ENCODE measurements at regions not wholly inside any gene's neighbourhood (a gene's known extent, or its start where the extent isn't known, plus 50 kb on each side); places are given as distances from the start of the nearest gene placed in this dataset.

GRCh38 chr22:48257685-48258055, 1495.2 kb downstream of the TBC1D22A start:
- intact Hi-C loops (cut with DNase I), result loop anchor here in 1 of 10 donors (10.0 kb wide), 1 partner anchor 63 kb away; no protein-coding TSS in a partner anchor
- Histone ChIP-seq H3K36me3 (no peaks in the 10 kb centered on the region), H3K4me3 (no peak overlapping the region), H3K9me3 (no peaks in the 10 kb centered on the region), H3K27ac (no peak overlapping the region), H3K27me3 (peaks cover 0 to 34% (median 4%) of the 10 kb centered on the region in 9 donors), H3K4me1 (no peaks in the 10 kb centered on the region)
- no peak for TF ChIP-seq POLR2A (IDR thresholded peaks at IDR 0.05)
- TF ChIP-seq CTCF (IDR thresholded peaks at IDR 0.05), result no peak
- 59 to 62% (median 60%) methylated on average over 7 of the region's 7 CpGs for WGBS, 4 donors
- ATAC-seq (no peak), DNase-seq (no peak)

- WGBS, 4 donors, result 68 to 80% (median 73%) methylated on average over 14 to 21 of the region's 21 CpGs
- H3K36me3 ChIP-seq, result no peaks in the 10 kb centered on the region
- H3K4me1 ChIP-seq, result no peaks in the 10 kb centered on the region
- no peak for DNase-seq
- intact Hi-C loops (cut with DNase I), result loop anchor here in 1 of 10 donors (10.0 kb wide), 1 partner anchor 62 kb away; no protein-coding TSS in a partner anchor
- no peak overlapping the region for H3K27ac ChIP-seq
- H3K27me3 ChIP-seq, result peaks cover 0 to 33% (median 4%) of the 10 kb centered on the region in 9 donors
- TF ChIP-seq CTCF (IDR thresholded peaks at IDR 0.05), result no peak
- TF ChIP-seq POLR2A (IDR thresholded peaks at IDR 0.05), result no peak
- no peak for ATAC-seq
- H3K4me3 ChIP-seq, result no peak overlapping the region
- H3K9me3 ChIP-seq, result no peaks in the 10 kb centered on the region
These were observed 1494.6 kb downstream of the TBC1D22A start for GRCh38 chr22:48256776-48257684.

- no peak for DNase-seq
- no peak overlapping the region for H3K4me3 ChIP-seq
- no peak overlapping the region for H3K27ac ChIP-seq
- no peak for ATAC-seq
- WGBS, 4 donors, result 56 to 61% (median 57%) methylated on average over 16 to 17 of the region's 17 CpGs
- peaks cover 0 to 35% (median 4%) of the 10 kb centered on the region in 9 donors for H3K27me3 ChIP-seq
- no peaks in the 10 kb centered on the region for H3K9me3 ChIP-seq
- intact Hi-C loops (cut with DNase I), result loop anchor here in 1 of 10 donors (10.0 kb wide), 1 partner anchor 61 kb away; no protein-coding TSS in a partner anchor
- no peaks in the 10 kb centered on the region for H3K4me1 ChIP-seq
- no peak for TF ChIP-seq POLR2A (IDR thresholded peaks at IDR 0.05)
- TF ChIP-seq CTCF (IDR thresholded peaks at IDR 0.05), result no peak
- no peaks in the 10 kb centered on the region for H3K36me3 ChIP-seq
These were observed 1493.7 kb downstream of the TBC1D22A start for GRCh38 chr22:48256041-48256739.

Data from heart left ventricle (tissue), 16 donors.